ENCODE measurements at regions not wholly inside any gene's neighbourhood (a gene's known extent, or its start where the extent isn't known, plus 50 kb on each side); places are given as distances from the start of the nearest gene placed in this dataset.
"Not testable (repeated sequence)": the region's sequence is repeated elsewhere in the genome, so short reads cannot be mapped to it uniquely, and the experiment has no call there.

DNA sequence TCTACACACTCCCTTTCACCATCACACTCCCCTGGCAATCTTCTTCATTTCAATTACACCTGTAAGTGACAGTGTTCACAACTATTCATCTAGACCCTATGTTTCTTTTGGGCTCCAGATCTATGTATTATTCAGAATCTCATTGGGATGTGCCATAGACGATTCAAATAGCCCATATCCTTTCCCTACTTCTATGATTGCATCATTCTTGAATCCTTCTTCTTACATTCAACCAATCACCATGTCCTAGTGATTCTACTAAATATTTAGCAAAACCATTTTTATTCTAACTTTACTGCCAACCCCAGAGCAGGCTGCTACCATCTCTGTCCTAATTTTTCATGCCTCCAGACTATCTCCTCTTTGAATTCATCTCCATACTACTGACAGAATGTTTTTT is 106.4 kb downstream of the TDRD15 start:
- no peaks in the 10 kb centered on the region for H3K9me3 ChIP-seq (ENCODE audit: control insufficient read depth, insufficient read depth, low read length)
- H3K27me3 ChIP-seq (ENCODE audit: control insufficient read depth, insufficient read depth, low read length) = no peaks in the 10 kb centered on the region
- H3K4me1 ChIP-seq (ENCODE audit: control insufficient read depth, insufficient read depth, low read length) = peaks cover 3% of the 10 kb centered on the region; the same call in 1 of the 2 replicates
- no CpG with 5 or more reads among the region's 1 CpG for WGBS (ENCODE audit: insufficient coverage, insufficient read length)
- no peak overlapping the region for H3K4me3 ChIP-seq (ENCODE audit: low read length)
- no peak for DNase-seq (ENCODE audit: low read depth, low spot score)
- no peaks in the 10 kb centered on the region for H3K36me3 ChIP-seq (ENCODE audit: control insufficient read depth, insufficient read depth, low read length)
- H3K27ac ChIP-seq (ENCODE audit: low read length) = no peak overlapping the region

- Histone ChIP-seq H3K27me3 (ENCODE audit: control insufficient read depth, insufficient read depth, low read length) (no peaks in the 10 kb centered on the region), H3K4me1 (ENCODE audit: control insufficient read depth, insufficient read depth, low read length) (0 out of 2 replicates have a peak, but pooled peaks cover 3% of the 10 kb centered on the region), H3K4me3 (ENCODE audit: low read length) (no peak overlapping the region), H3K9me3 (ENCODE audit: control insufficient read depth, insufficient read depth, low read length) (no peaks in the 10 kb centered on the region), H3K27ac (ENCODE audit: low read length) (no peak overlapping the region), H3K36me3 (ENCODE audit: control insufficient read depth, insufficient read depth, low read length) (no peaks in the 10 kb centered on the region)
- DNase-seq (ENCODE audit: low read depth, low spot score) = no peak
Measured at GRCh38 chr2:21231985-21232384, 108.2 kb downstream of the TDRD15 start.

GRCh38 chr2:21233194-21233593 is 109.4 kb downstream of the TDRD15 start:
- no peak overlapping the region for H3K4me3 ChIP-seq (ENCODE audit: low read length)
- no peaks in the 10 kb centered on the region for H3K36me3 ChIP-seq (ENCODE audit: control insufficient read depth, insufficient read depth, low read length)
- DNase-seq (ENCODE audit: low read depth, low spot score) = no peak
- H3K27ac ChIP-seq (ENCODE audit: low read length) = no peak overlapping the region
- no peaks in the 10 kb centered on the region for H3K27me3 ChIP-seq (ENCODE audit: control insufficient read depth, insufficient read depth, low read length)
- H3K4me1 ChIP-seq (ENCODE audit: control insufficient read depth, insufficient read depth, low read length) = 0 out of 2 replicates have a peak, but pooled peaks cover 3% of the 10 kb centered on the region
- H3K9me3 ChIP-seq (ENCODE audit: control insufficient read depth, insufficient read depth, low read length) = no peaks in the 10 kb centered on the region
- WGBS (ENCODE audit: insufficient coverage, insufficient read length) = no CpG with 5 or more reads among the region's 3 CpGs

GRCh38 chr2:21234001-21234400 is 110.2 kb downstream of the TDRD15 start:
- DNase-seq (ENCODE audit: low read depth, low spot score) = no peak

DNA sequence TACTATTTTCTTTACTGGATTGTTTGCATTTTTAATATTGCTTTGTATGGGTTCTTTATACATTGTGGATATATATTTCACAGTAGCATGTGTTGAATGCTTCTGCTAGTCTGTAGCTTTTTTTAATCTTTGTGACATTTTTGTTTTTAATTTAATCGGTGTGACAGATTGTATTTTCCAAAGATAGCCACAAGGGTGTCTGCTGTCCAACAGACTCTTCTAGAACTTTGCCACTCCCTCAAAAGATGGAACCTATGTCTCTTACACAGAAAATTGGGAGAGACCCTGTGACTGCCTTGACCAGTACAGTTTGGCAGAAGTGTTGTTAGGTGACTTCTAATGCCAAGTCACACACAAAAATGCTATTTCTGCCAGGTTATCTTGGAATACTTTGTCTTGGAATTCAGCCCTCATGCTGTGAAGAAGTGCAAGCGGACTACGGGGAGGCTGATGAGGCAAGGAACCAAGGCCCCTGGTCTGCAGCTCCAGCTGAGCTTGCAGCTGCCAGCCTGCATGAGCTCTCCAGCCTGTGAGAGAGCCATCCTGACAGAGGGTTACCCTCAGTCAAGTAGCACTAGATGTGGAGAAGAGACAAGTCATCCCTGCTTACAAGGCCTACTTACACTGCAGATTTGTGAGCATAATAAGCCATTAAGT is 110.8 kb downstream of the TDRD15 start:
- no peaks in the 10 kb centered on the region for H3K36me3 ChIP-seq (ENCODE audit: control insufficient read depth, insufficient read depth, low read length)
- no peaks in the 10 kb centered on the region for H3K27me3 ChIP-seq (ENCODE audit: control insufficient read depth, insufficient read depth, low read length)
- H3K27ac ChIP-seq (ENCODE audit: low read length) = no peak overlapping the region
- DNase-seq (ENCODE audit: low read depth, low spot score) = no peak
- H3K4me3 ChIP-seq (ENCODE audit: low read length) = no peak overlapping the region
- WGBS (ENCODE audit: insufficient coverage, insufficient read length) = no CpG with 5 or more reads among the region's 3 CpGs
- H3K9me3 ChIP-seq (ENCODE audit: control insufficient read depth, insufficient read depth, low read length) = no peaks in the 10 kb centered on the region
- H3K4me1 ChIP-seq (ENCODE audit: control insufficient read depth, insufficient read depth, low read length) = no peaks in the 10 kb centered on the region

More at GRCh38 chr2:21234001-21234400, 110.2 kb downstream of the TDRD15 start:
- WGBS (ENCODE audit: insufficient coverage, insufficient read length) = 100% methylated on average over 1 of the region's 3 CpGs
- no peak overlapping the region for H3K4me3 ChIP-seq (ENCODE audit: low read length)
- H3K27ac ChIP-seq (ENCODE audit: low read length) = no peak overlapping the region
- H3K9me3 ChIP-seq (ENCODE audit: control insufficient read depth, insufficient read depth, low read length) = no peaks in the 10 kb centered on the region
- H3K36me3 ChIP-seq (ENCODE audit: control insufficient read depth, insufficient read depth, low read length) = no peaks in the 10 kb centered on the region
- no peaks in the 10 kb centered on the region for H3K27me3 ChIP-seq (ENCODE audit: control insufficient read depth, insufficient read depth, low read length)
- no peaks in the 10 kb centered on the region for H3K4me1 ChIP-seq (ENCODE audit: control insufficient read depth, insufficient read depth, low read length)

DNA sequence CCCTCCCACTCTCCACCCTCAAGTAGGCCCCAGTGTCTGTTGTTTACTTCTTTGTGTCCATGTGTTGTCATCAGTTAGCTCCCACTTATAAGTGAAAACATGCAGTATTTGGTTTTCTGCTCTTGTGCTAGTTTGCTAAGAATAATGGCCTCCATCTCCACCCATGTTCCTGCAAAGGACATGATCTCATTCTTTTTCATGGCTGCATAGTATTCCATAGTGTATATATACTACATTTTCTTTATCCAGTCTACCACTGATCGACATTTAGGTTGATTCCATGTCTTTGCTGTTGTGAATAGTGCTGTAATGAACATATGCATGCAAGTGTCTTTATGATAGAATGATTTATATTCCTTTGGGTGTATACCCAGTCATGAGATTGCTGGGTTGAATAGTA is 116.0 kb downstream of the TDRD15 start:
- DNase-seq (ENCODE audit: low read depth, low spot score); H3K36me3 ChIP-seq (ENCODE audit: control insufficient read depth, insufficient read depth, low read length); H3K4me1 ChIP-seq (ENCODE audit: control insufficient read depth, insufficient read depth, low read length); H3K4me3 ChIP-seq (ENCODE audit: low read length); H3K27me3 ChIP-seq (ENCODE audit: control insufficient read depth, insufficient read depth, low read length); H3K9me3 ChIP-seq (ENCODE audit: control insufficient read depth, insufficient read depth, low read length); H3K27ac ChIP-seq (ENCODE audit: low read length): not testable (repeated sequence)
- WGBS (ENCODE audit: insufficient coverage, insufficient read length) = no CpG with 5 or more reads among the region's 1 CpG

- DNase-seq (ENCODE audit: low read depth, low spot score) = no peak
- H3K27ac ChIP-seq (ENCODE audit: low read length) = no peak overlapping the region
- H3K36me3 ChIP-seq (ENCODE audit: control insufficient read depth, insufficient read depth, low read length) = no peaks in the 10 kb centered on the region
- H3K9me3 ChIP-seq (ENCODE audit: control insufficient read depth, insufficient read depth, low read length) = no peaks in the 10 kb centered on the region
- no CpG with 5 or more reads among the region's 1 CpG for WGBS (ENCODE audit: insufficient coverage, insufficient read length)
- H3K4me3 ChIP-seq (ENCODE audit: low read length) = no peak overlapping the region
- no peaks in the 10 kb centered on the region for H3K4me1 ChIP-seq (ENCODE audit: control insufficient read depth, insufficient read depth, low read length)
- H3K27me3 ChIP-seq (ENCODE audit: control insufficient read depth, insufficient read depth, low read length) = no peaks in the 10 kb centered on the region
Measured at GRCh38 chr2:21244161-21244560, 120.4 kb downstream of the TDRD15 start.

DNA sequence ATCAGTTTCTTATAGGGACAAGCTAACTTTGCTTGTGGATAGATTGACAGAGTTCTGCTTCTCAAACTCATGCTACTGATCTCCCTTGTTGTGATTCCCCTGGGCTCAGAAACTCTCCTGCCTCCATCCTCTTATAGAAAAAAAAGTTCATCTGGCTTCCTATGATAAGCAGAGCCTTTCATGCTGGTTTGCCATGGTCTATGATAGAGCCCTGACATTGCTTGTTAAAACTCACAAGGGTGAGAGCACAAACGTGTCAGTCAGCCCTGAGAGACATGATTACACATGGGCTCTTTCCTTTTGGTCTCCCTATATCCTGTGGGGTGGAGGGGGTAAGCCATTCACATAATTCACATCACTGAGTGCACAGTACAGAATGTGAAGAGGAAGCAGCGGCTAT is 121.8 kb downstream of the TDRD15 start:
- Histone ChIP-seq H3K27me3 (ENCODE audit: control insufficient read depth, insufficient read depth, low read length) (no peaks in the 10 kb centered on the region), H3K4me3 (ENCODE audit: low read length) (no peak overlapping the region), H3K9me3 (ENCODE audit: control insufficient read depth, insufficient read depth, low read length) (no peaks in the 10 kb centered on the region), H3K36me3 (ENCODE audit: control insufficient read depth, insufficient read depth, low read length) (no peaks in the 10 kb centered on the region), H3K4me1 (ENCODE audit: control insufficient read depth, insufficient read depth, low read length) (no peaks in the 10 kb centered on the region), H3K27ac (ENCODE audit: low read length) (no peak overlapping the region)
- no peak for DNase-seq (ENCODE audit: low read depth, low spot score)
- WGBS (ENCODE audit: insufficient coverage, insufficient read length) = no CpG with 5 or more reads among the region's 2 CpGs

DNA sequence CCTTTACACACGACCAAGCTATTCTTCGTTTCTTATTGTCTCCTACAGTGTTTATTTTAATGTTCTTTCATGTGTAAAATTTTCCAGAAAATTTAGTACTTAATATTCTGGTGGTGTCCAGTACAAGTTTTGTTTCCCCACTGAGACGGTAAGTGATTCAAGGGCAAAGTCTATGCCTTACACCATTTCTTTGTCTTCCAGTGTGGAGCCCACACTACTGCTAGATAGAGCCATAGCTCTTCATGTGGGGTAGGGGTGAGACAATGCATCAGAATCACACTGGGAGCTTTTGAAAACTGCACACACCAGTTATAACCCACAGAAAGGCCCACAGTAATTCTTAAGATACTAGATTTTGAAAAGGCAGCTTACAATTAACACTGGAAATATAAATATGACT is 125.6 kb downstream of the TDRD15 start:
- peaks cover 2% of the 10 kb centered on the region; the same call in 1 of the 2 replicates for H3K4me1 ChIP-seq (ENCODE audit: control insufficient read depth, insufficient read depth, low read length)
- no peak overlapping the region for H3K27ac ChIP-seq (ENCODE audit: low read length)
- H3K36me3 ChIP-seq (ENCODE audit: control insufficient read depth, insufficient read depth, low read length) = no peaks in the 10 kb centered on the region
- no CpG with 5 or more reads among the region's 3 CpGs for WGBS (ENCODE audit: insufficient coverage, insufficient read length)
- no peak overlapping the region for H3K4me3 ChIP-seq (ENCODE audit: low read length)
- no peak for DNase-seq (ENCODE audit: low read depth, low spot score)
- H3K27me3 ChIP-seq (ENCODE audit: control insufficient read depth, insufficient read depth, low read length) = no peaks in the 10 kb centered on the region
- no peaks in the 10 kb centered on the region for H3K9me3 ChIP-seq (ENCODE audit: control insufficient read depth, insufficient read depth, low read length)

GRCh38 chr2:21250673-21251072 is 126.9 kb downstream of the TDRD15 start:
- DNase-seq (ENCODE audit: low read depth, low spot score) = no peak
- Histone ChIP-seq H3K27ac (ENCODE audit: low read length) (no peak overlapping the region), H3K4me3 (ENCODE audit: low read length) (no peak overlapping the region), H3K4me1 (ENCODE audit: control insufficient read depth, insufficient read depth, low read length) (peaks cover 2% of the 10 kb centered on the region; the same call in 1 of the 2 replicates), H3K27me3 (ENCODE audit: control insufficient read depth, insufficient read depth, low read length) (no peaks in the 10 kb centered on the region), H3K36me3 (ENCODE audit: control insufficient read depth, insufficient read depth, low read length) (no peaks in the 10 kb centered on the region), H3K9me3 (ENCODE audit: control insufficient read depth, insufficient read depth, low read length) (no peaks in the 10 kb centered on the region)

DNA sequence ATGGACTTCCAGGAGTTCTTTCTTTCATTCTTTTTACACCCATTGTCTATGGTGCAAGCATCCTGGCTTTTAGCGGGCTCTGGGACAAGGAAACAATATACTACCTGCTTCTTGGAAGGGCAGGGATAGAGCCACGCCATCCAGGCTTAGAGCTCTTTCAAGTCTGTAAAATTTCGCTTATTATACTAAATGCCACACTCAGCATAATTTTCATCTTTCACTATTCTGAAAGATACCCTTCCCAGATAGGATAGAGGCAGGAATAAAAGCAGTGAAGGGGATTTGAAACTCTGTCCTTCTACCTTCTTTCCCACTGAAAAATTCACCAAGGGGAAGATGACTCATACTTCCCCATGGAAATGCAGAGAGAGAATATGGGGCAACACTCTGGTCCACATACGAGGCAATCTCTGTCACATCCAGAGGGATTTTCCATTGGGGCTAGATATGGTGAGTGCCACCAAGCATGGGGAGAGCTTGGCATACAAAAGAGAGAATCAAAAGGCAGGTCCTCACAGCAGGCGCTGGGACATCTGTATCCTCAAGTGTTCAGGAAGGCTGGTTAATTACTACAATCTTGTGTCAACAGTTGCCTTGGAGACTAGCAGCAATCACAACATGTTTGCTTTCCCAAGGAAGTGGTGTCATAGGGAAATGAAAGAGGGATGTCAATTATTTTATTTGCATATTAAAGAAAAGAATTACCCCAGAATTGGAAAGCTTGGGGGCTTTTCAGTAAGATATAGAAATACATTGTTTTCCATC is 127.6 kb downstream of the TDRD15 start:
- Histone ChIP-seq H3K4me1 (ENCODE audit: control insufficient read depth, insufficient read depth, low read length) (peaks cover 2% of the 10 kb centered on the region; the same call in 1 of the 2 replicates), H3K9me3 (ENCODE audit: control insufficient read depth, insufficient read depth, low read length) (no peaks in the 10 kb centered on the region), H3K27me3 (ENCODE audit: control insufficient read depth, insufficient read depth, low read length) (no peaks in the 10 kb centered on the region), H3K4me3 (ENCODE audit: low read length) (no peak overlapping the region), H3K27ac (ENCODE audit: low read length) (no peak overlapping the region), H3K36me3 (ENCODE audit: control insufficient read depth, insufficient read depth, low read length) (no peaks in the 10 kb centered on the region)
- WGBS (ENCODE audit: insufficient coverage, insufficient read length) = no CpG with 5 or more reads among the region's 5 CpGs
- DNase-seq (ENCODE audit: low read depth, low spot score) = no peak

All from iPS DF 6.9 (cell line).